Activated T-helper 17 cell treated with anti-CD3 and anti-CD28 coated beads, Interleukin-2, amount 50 U/mL, for 72 hours (primary cell): ENCODE measurements at regions not wholly inside any gene's neighbourhood (a gene's known extent, or its start where the extent isn't known, plus 50 kb on each side); places are given as distances from the start of the nearest gene placed in this dataset.
"Not testable (repeated sequence)": the region's sequence is repeated elsewhere in the genome, so short reads cannot be mapped to it uniquely, and the experiment has no call there.

Experiments
- ATAC-seq: fragments of 150-1000 bp; cut with Tn5 transposase; replicated peaks from 2 replicates; pipeline ENCODE4 v1.10.0; 2021; ENCODE audit warnings: mild to moderate bottlenecking, moderate library complexity
- H3K27ac Mint-ChIP-seq: one replicate; pipeline ENCODE4 v1.8.0; 2022; ENCODE audit warnings: mixed read lengths
- H3K27me3 Mint-ChIP-seq: one replicate; pipeline ENCODE4 v1.8.0; 2022; ENCODE audit warnings: mixed read lengths
- H3K36me3 Mint-ChIP-seq: one replicate; pipeline ENCODE4 v1.8.0; 2022; ENCODE audit warnings: low read depth, mild to moderate bottlenecking, mixed read lengths
- H3K4me1 Mint-ChIP-seq: one replicate; pipeline ENCODE4 v1.8.0; 2022; ENCODE audit warnings: mixed read lengths
- H3K4me3 Mint-ChIP-seq: one replicate; pipeline ENCODE4 v1.8.0; 2022; ENCODE audit warnings: mild to moderate bottlenecking, mixed read lengths
- H3K9me3 Mint-ChIP-seq: one replicate; pipeline ENCODE4 v1.8.0; 2022; ENCODE audit warnings: mixed read lengths

DNA sequence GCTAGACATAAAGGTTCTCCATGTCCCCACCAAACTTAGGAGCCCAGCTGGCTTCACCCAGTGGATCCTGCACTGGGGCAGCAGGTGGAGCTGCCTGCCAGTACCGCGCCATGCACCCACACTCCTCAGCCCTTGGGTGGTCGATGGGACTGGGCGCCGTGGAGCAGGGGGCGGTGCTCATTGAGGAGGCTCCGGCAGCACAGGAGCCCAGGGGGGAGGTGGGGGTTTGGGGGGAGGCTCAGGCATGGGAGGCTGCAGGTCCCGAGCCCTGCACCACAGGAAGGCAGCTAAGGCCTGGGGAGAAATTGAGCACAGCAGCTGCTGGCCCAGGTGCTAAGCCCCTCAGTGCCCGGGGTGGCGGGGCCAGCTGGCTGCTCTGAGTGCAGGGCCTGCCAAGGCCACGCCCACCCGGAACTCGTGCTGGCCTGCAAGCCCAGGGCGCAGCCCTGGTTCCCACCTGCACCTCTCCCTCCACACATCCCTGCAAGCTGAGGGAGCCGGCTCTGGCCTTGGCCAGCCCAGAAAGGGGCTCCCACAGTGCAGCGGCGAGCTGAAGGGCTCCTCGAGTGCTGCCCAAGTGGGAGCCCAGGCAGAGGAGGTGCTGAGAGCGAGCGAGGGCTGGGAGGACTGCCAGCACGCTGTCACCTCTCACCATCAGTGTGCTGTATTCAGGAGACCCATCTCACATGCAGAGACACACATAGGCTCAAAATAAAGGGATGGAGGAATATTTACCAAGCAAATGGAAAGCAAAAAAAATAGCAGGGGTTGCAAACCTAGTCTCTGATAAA lies 422.5 kb downstream of the NUP35 start:
- not testable (repeated sequence) for H3K27ac Mint-ChIP-seq, ATAC-seq, H3K4me3 Mint-ChIP-seq, H3K27me3 Mint-ChIP-seq, H3K36me3 Mint-ChIP-seq, H3K4me1 Mint-ChIP-seq
- H3K9me3 Mint-ChIP-seq: peaks cover 29% of the 10 kb centered on the region

DNA sequence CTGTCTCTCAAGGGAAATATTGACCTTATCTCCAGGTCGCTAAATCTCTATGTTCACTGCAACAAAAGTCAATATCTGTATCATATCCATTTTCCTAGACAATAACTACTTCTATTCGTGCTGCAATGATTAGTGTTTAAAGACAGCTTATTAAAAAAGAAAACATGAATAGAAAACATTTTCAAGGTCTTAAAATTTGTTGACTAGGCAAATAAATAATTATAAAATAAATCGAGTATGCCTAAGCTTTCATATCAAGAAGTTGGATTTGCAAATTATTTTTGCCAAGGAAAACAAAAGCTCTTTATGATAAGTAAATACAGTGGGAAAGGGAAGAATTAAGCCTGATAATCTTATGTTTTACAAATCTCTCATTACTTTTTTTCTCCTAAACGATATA lies 428.5 kb downstream of the NUP35 start:
- Mint-ChIP-seq H3K4me1 (no peaks in the 10 kb centered on the region), H3K36me3 (no peaks in the 10 kb centered on the region), H3K27ac (no peak overlapping the region), H3K27me3 (no peaks in the 10 kb centered on the region), H3K4me3 (no peak overlapping the region), H3K9me3 (peaks cover 18% of the 10 kb centered on the region)
- no peak for ATAC-seq

DNA sequence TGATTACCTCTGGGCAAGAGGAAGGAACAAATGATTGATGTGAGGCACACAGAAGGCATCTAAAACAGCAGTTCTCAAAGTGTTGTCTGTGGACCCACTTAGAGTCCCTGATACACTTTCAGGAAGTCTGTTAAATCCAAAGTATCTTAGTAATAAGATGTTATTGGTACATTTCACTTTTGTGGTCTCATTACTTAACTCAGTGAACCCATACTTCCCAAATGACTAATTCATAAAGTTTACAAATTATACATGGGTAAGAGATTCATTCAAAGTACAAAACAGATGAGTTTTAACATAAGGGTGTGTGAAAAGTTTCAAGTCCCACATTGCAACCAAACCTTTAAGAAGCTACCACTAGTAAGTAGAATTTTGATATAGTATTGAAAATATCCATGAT lies 440.5 kb downstream of the NUP35 start:
- no peak for ATAC-seq
- H3K27me3 Mint-ChIP-seq: no peaks in the 10 kb centered on the region

DNA sequence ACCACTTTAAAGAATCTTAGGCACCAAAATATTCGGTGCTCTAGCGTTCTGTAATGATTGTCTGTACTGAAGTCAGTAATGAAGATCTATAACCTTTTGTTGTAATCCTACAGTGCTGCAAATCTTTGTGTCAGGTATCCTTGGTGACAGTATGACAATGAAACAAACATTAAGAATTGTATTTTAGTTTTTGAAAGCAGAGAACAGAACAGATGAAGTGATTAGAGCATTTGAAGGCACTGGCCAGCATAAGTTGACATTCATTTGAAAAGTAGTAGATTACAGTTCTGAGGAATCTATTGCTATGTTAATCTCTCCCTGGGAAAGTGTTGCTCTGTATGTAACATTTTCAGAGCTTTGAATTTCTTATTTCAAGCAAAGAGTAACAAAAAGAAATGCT lies 451.2 kb downstream of the NUP35 start:
- no peaks in the 10 kb centered on the region for H3K27me3 Mint-ChIP-seq
- ATAC-seq: no peak
- H3K27ac Mint-ChIP-seq: no peak overlapping the region

More for the DNA sequence above, 440.5 kb downstream of the NUP35 start:
- Mint-ChIP-seq H3K9me3 (no peaks in the 10 kb centered on the region), H3K36me3 (no peaks in the 10 kb centered on the region), H3K4me3 (no peak overlapping the region), H3K27ac (no peak overlapping the region), H3K4me1 (no peaks in the 10 kb centered on the region)

DNA sequence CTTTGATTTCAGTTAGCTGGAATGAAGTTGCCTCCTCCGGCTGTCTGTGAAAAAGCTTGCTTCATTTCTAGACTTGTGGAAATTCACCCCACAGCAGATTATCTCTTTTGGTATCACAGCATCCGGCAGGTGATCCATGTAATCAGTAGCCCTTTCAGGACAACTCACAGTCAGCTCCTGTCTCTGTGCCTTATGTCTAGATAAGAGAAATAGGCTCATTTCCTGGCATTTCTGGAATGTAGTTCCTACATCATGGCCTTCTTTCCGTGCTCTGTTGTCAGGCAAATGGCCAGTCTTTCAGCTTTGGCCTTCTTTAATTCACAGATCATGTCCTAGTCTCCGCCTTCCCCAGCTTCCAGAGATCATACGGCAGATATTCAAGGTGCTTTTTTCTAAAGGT lies 455.4 kb downstream of the NUP35 start:
- Mint-ChIP-seq H3K9me3 (peaks cover 12% of the 10 kb centered on the region), H3K4me1 (no peaks in the 10 kb centered on the region), H3K27me3 (no peaks in the 10 kb centered on the region), H3K36me3 (no peaks in the 10 kb centered on the region), H3K4me3 (no peak overlapping the region), H3K27ac (no peak overlapping the region)
- ATAC-seq: no peak

More for the DNA sequence above, 451.2 kb downstream of the NUP35 start:
- Mint-ChIP-seq H3K36me3 (no peaks in the 10 kb centered on the region), H3K9me3 (peaks cover 9% of the 10 kb centered on the region), H3K4me3 (no peak overlapping the region), H3K4me1 (no peaks in the 10 kb centered on the region)

DNA sequence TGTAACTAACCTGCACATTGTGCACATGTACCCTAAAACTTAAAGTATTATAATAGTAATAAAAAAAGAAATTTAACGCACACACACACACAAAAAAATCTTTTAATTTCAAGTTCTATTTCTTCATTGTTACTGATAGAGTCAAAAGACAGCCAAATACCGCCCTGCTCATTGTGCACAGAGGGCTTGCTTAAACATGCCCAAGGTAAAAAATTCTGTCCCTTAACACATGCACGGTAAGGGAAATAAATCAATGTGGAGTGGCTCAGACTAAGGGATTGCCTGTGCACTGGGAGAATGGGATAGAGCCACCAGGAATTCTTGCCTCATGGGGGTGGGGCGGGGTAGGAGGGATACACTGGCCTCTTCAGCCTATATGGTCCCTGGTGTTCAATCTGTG lies 468.0 kb downstream of the NUP35 start:
- no peaks in the 10 kb centered on the region for H3K4me1 Mint-ChIP-seq

DNA sequence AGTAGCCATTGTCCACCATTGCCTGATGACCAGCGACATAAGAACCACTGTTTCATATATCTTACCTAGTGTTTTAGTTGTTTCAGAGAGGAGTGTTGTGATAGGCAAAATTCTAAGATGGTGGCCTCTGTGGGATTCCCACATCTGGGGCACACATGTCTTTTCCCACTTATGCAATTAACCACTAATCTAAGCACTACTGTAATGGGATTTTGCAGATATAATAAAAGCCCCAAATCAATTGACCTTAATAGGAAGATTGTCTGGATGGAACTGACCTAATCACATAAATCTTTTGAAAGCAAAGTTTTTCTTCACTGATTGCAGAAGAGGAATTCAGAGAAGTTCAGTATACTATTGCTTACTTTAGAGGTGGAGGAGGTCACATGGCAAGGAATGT lies 469.9 kb downstream of the NUP35 start:
- H3K9me3 Mint-ChIP-seq: peaks cover 9% of the 10 kb centered on the region

More for the DNA sequence above, 468.0 kb downstream of the NUP35 start:
- Mint-ChIP-seq H3K36me3 (no peaks in the 10 kb centered on the region), H3K9me3 (peaks cover 11% of the 10 kb centered on the region), H3K27me3 (no peaks in the 10 kb centered on the region), H3K4me3 (no peak overlapping the region), H3K27ac (no peak overlapping the region)
- no peak for ATAC-seq

DNA sequence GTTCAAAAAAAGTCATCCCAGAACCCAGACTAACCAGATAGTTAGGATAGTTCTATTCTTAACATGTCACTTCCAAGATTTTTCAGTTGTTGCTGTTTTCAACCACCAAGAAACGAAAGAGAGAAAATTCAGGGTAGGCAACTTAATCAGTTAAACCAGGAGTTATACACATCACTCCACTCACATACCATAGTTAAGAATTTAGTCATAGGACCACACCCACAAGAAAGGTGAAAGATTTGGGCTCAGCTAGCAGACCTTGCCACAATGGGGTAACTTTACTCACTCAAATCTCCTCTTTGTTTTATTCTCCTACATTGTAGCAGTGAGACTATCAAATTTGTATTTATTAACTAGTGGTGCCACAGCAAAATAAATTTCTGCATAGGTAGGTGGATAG lies 473.6 kb downstream of the NUP35 start:
- Mint-ChIP-seq H3K9me3 (peaks cover 4% of the 10 kb centered on the region), H3K36me3 (no peaks in the 10 kb centered on the region), H3K27ac (no peak overlapping the region), H3K27me3 (no peaks in the 10 kb centered on the region), H3K4me3 (no peak overlapping the region), H3K4me1 (no peaks in the 10 kb centered on the region)
- no peak for ATAC-seq

More for the DNA sequence above, 469.9 kb downstream of the NUP35 start:
- Mint-ChIP-seq H3K4me1 (no peaks in the 10 kb centered on the region), H3K4me3 (no peak overlapping the region), H3K27ac (no peak overlapping the region), H3K27me3 (no peaks in the 10 kb centered on the region), H3K36me3 (no peaks in the 10 kb centered on the region)
- ATAC-seq: no peak

DNA sequence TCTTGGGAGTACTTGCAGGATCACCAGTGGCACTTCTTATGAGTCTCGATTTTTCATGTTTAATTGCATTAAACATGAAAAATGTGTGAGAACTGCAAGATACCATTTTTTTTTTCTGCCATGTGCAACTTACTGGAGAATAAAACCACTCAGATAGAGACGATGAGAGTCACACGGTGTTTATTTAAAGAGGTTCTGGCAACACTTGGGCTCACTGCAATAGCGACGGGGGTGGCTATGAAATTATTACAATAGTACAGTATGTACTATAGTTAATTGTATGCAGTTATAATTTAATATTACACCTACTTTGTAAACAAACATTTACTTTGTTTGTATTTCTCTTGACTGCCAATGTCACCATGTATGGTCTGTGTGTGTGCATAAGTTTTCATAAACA lies 479.8 kb downstream of the NUP35 start:
- Mint-ChIP-seq H3K4me1 (no peaks in the 10 kb centered on the region), H3K27ac (no peak overlapping the region), H3K9me3 (no peaks in the 10 kb centered on the region), H3K4me3 (no peak overlapping the region), H3K27me3 (no peaks in the 10 kb centered on the region), H3K36me3 (no peaks in the 10 kb centered on the region)
- no peak for ATAC-seq

DNA sequence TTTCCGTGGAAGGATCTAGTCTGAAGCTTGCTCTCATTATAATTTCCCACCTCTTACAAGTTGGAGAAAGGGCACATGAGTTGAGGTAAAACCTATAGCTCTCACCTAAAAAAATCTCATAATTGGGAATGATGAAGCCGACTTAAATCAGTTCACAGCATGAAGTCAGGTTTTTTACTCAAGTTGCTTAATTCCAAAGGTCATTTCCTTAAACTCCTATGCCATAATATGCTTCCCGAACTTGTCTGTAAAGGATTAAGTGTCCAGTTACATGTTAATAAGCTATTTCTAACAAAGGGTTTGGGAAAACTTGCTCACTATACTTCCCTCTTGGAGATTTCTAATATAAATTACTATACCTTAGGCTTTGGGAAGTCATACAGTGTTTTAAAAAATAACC lies 481.2 kb downstream of the NUP35 start:
- Mint-ChIP-seq H3K4me3 (no peak overlapping the region), H3K27me3 (no peaks in the 10 kb centered on the region), H3K27ac (no peak overlapping the region), H3K36me3 (no peaks in the 10 kb centered on the region), H3K9me3 (no peaks in the 10 kb centered on the region), H3K4me1 (no peaks in the 10 kb centered on the region)
- no peak for ATAC-seq

DNA sequence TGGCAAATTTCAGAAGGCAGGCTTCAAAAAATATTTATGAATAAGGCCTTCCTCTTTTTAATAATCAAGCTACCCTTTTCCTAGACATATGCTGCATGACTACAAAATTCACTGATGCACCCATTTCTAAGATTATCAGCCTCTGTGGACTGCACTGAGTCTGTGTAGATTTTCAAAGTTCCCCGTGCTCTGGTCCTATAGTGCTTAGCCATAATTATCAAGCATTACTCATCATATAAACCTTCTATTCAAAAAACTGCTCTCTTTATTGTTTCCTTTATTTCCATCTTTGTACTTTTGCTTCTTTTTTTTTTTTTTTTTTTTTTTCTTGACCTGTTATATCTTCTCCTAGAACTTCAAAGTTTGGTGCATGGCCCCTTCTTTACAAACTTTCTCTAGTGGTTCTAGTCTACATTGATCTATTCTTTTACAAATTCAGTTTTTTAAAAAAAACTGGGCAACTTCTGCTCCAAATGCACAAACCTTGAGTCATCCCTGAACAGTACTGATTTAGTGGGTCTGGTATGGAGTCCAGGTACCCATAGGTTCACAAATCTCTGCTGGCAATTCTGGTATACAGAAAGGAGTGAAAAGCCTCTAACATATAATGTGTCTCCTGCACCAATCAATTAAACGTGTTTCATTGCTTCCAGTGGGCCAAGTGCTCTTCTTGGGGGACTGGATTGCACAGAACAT lies 481.9 kb downstream of the NUP35 start:
- Mint-ChIP-seq H3K4me1 (no peaks in the 10 kb centered on the region), H3K36me3 (no peaks in the 10 kb centered on the region), H3K27ac (no peak overlapping the region), H3K4me3 (no peak overlapping the region), H3K9me3 (no peaks in the 10 kb centered on the region), H3K27me3 (no peaks in the 10 kb centered on the region)
- no peak for ATAC-seq

DNA sequence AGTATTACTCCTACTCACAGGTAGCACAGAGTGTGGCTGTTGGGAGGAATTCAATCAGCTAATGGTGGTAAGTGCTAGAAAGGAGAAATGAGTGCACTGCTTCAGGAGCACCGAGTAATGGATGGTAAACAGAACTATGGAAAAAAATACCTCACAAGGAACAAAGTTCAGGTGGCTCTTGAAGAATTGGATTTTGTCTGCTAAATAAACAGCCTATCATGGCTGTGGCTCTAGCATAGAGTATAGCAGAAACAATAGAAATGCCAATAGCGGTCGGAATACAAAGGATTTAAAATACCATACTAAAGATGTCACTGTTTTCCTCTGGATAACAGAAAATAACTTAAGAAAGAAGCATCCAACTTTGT lies 482.5 kb downstream of the NUP35 start:
- ATAC-seq: no peak
- Mint-ChIP-seq H3K27me3 (no peaks in the 10 kb centered on the region), H3K4me3 (no peak overlapping the region), H3K36me3 (no peaks in the 10 kb centered on the region), H3K9me3 (no peaks in the 10 kb centered on the region), H3K4me1 (no peaks in the 10 kb centered on the region), H3K27ac (no peak overlapping the region)

DNA sequence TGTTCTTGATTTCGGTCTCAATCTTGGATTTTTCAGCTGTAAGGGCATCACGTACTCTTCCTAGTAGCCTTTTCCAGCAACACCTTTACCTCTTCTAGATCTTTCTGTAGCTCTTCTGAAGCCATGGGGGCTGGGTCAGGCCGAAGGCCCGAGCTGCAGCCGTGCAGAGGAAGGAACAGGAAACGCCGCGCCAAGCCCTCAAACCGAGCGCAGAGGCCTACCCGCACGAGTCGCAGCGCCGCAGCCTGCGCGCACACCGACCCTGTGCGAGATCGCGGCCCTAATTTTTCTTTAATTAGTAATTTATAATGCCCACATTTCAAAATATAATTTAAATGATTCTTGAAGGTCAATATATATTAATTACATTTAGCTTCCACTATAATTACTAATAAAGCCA lies 483.8 kb downstream of the NUP35 start:
- no peak for ATAC-seq
- no peaks in the 10 kb centered on the region for H3K27me3 Mint-ChIP-seq
- no peaks in the 10 kb centered on the region for H3K4me1 Mint-ChIP-seq
- H3K36me3 Mint-ChIP-seq: no peaks in the 10 kb centered on the region
- no peak overlapping the region for H3K27ac Mint-ChIP-seq
- H3K4me3 Mint-ChIP-seq: no peak overlapping the region
- H3K9me3 Mint-ChIP-seq: no peaks in the 10 kb centered on the region

DNA sequence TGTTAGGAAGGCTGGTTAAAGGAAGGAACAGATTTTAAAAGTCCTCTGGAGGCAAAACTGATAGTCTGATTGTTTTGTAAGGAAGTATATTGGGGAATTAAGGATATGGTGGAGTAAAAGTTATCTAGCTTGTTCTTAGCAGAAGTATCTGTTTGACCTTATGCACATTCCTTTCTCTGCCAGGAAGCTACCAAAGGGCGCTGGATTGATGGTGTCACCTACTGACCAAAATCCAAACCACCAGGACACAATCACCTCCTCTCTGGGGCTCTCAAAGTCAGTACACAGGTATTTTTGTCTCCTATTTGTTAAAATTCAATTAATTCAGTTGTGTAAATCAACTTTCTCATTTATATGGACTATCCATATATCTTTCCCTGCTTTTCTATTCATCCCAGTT lies 484.5 kb downstream of the NUP35 start:
- Mint-ChIP-seq H3K27ac (no peak overlapping the region), H3K27me3 (no peaks in the 10 kb centered on the region), H3K36me3 (no peaks in the 10 kb centered on the region), H3K4me1 (no peaks in the 10 kb centered on the region), H3K4me3 (no peak overlapping the region), H3K9me3 (no peaks in the 10 kb centered on the region)
- no peak for ATAC-seq

DNA sequence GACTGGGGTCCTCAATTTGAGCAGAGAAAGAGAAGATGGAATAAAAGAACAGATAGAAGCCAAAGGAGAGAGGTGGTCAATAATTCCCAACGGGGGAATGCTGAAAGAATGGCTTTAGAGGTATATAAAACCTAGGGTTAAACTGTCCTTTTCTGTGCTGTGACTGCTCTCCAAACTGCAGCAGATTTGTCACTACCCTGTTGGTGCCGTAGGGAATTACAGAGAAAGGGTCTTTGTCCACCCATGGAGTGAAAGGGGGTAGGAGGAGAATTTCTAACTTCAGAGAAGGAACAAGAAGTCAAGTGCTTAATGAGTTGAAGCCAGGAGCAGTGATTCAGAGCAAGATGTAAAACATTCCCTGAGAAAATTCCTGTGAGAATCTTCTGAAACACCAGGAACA lies 486.5 kb downstream of the NUP35 start:
- H3K4me3 Mint-ChIP-seq: no peak overlapping the region

More for the DNA sequence above, 486.5 kb downstream of the NUP35 start:
- ATAC-seq: no peak
- Mint-ChIP-seq H3K36me3 (no peaks in the 10 kb centered on the region), H3K27me3 (no peaks in the 10 kb centered on the region), H3K4me1 (no peaks in the 10 kb centered on the region), H3K27ac (no peak overlapping the region), H3K9me3 (no peaks in the 10 kb centered on the region)
